GM21529 (cell line): ENCODE measurements at regions not wholly inside any gene's neighbourhood (a gene's known extent, or its start where the extent isn't known, plus 50 kb on each side); places are given as distances from the start of the nearest gene placed in this dataset.

ENCODE experiments used
- ATAC-seq: cut with Tn5 transposase; IDR thresholded peaks from one replicate; pipeline ENCODE4 v1.9.1; 2021; ENCODE audit not compliant: unreplicated experiment

DNA sequence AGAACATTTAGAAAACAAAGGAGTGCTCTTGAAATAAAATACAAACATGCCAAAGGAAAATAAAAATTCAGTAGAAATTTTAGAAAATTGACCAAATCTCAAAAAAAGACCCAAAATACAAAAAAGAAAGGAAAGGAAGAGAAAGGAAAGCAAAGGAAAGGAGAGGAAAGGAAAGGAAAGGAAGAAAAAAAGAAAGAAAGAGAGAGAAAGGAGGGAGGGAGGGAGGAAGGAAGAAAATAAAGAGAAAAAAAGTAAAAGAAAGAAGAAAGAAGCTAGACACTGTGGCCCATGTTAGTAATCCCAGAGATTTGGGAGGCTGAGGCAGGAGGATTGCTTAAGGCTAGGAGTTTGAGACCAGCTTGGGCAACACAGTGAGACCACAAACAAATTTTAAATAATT lies 500.1 kb upstream of the VRK2 start:
- ATAC-seq = no peak

DNA sequence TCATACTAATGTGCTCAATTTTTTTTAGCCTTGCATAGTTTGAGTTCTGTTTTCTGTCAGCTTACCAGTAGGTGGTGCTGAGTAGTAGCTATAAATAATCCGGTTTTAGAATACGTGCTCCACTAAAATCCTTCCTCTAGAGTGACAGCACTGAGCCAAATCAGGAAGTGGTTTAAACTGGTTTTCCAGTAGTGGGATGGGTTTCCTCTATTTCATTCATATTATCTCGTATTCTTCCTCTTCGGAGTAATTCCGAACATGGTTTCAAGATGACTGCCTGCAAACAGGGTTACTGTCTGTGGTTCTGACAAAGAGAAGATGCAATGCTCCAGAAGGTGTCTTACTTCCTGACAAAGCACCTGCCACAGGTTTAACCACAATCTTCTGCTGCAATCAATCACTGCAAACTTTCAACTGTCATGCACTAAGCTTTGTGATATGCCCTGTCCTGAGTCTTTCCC lies 496.9 kb upstream of the VRK2 start:
- peak; percentile 77 for ATAC-seq

DNA sequence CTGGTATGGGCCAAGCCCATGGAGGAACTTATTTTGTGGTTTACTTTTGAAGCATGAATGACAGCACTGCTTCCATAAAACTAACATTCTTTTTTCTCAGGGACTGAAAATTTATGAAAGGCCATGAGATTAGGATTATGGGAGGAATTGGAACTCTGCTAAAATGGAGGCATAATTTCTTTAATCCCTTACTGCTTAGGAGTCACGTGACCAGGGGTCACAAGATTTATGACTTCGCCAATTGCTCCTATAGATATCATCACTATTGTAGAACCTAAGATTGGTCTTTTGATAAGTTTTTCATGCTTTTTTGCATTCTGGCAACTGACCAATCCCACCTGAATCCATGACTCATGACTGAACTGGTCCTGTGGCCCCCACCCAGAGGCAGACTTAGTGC lies 495.7 kb upstream of the VRK2 start:
- no peak for ATAC-seq

GRCh38 chr2:57552885-57553284 lies 493.7 kb upstream of the VRK2 start:
- ATAC-seq = no peak

DNA sequence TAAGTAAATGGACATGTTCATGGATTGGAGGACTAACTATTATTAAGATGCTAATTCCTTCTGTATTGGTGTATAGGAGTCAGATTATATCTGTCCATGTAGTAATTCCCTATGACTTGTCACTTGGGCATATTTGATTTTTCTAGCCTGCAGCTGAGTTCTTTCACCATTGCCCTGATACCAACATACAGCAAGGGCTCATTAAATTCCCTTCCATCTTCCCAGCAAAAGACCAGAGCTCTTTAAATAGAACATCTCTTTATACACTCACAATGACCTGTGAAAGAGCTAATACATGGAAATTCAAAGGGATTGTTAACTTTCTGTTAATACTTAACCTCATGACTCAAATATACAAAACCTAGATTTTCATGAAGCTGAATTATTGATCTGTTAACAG lies 492.3 kb upstream of the VRK2 start:
- ATAC-seq = no peak

DNA sequence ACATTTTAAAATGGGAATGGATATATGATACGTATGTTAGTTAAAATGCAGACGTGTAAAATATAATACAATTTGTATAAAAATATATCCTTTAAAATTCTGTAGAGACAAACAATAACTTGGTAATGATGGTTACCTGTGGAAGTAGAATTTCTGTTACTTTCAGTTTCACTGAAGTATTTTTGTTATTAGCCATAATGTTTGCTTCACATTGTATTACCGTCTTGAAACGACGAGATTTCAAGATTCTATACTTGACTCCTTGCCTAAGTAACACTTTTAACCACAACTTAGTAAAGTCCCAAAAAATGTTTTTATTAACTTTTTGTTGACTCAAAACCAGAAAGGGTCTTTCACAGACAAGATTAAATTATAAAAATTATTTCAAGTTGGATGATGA lies 488.3 kb upstream of the VRK2 start:
- ATAC-seq = no peak

- no peak for ATAC-seq
Measured at GRCh38 chr2:57562495-57562894, 484.1 kb upstream of the VRK2 start.

DNA sequence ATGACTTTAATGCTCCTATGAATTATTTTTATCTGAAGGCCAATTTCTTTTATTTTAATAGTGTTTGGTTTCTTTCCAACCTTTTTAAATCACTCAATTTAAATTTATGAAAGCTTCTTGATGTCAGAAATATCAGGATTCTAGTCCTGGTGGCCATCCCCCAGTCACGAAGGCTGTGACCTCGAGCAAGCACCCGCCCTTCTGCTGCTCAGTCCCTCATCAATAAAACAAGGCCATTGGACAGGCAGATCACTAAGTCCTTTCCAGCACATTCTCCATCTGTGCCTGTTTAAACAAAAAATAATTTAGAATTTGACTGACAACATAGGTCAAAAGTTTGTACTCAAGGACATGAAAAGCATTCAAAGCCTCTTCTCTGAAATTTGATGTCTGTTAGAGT lies 483.6 kb upstream of the VRK2 start:
- no peak for ATAC-seq

DNA sequence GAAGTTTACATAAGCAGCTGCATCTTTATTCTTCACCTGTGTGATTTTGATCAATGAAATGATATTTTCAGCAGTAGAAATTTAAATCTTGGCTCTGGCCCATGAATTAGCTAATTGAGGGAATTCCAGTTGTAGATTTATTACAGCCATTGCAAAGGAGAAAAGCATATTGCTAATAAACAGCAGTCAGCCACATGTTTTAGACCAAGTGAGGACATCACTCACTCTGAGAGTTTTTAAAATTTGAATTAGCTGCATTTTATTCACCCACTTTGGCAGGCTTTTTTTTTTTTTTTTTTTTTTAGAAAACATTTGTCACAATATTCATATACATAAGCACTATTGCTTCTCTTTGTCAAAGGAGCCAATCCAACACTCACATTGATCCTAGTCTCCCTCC lies 479.4 kb upstream of the VRK2 start:
- no peak for ATAC-seq

DNA sequence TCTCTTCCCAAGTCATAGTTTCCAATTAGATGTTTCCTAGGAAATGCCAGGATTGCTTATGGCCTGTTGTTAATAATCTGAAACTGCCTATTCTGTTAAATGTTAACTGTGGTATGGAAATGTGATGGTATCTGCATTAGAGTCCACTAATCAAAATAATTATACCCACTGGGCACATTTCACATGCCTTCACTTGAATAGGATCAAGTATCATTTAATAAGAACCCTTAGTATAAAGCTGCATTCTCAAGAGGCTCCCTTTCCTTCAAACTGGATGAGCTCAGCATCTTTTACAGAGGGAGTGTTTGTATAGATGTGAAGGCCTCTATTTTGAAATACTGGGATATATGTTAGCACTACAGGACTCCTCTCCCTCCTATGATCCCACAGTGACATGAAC lies 477.2 kb upstream of the VRK2 start:
- no peak for ATAC-seq

- no peak for ATAC-seq
Measured at GRCh38 chr2:57570961-57571360, 475.6 kb upstream of the VRK2 start.

- no peak for ATAC-seq
Measured at GRCh38 chr2:57575700-57576268, 470.8 kb upstream of the VRK2 start.

GRCh38 chr2:57576983-57577382 lies 469.6 kb upstream of the VRK2 start:
- no peak for ATAC-seq

- ATAC-seq = no peak
Measured at GRCh38 chr2:57597940-57598339, 448.7 kb upstream of the VRK2 start.

GRCh38 chr2:57598551-57598950 lies 448.1 kb upstream of the VRK2 start:
- ATAC-seq = no peak

- ATAC-seq = no peak
Measured at GRCh38 chr2:57602733-57603132, 443.9 kb upstream of the VRK2 start.

DNA sequence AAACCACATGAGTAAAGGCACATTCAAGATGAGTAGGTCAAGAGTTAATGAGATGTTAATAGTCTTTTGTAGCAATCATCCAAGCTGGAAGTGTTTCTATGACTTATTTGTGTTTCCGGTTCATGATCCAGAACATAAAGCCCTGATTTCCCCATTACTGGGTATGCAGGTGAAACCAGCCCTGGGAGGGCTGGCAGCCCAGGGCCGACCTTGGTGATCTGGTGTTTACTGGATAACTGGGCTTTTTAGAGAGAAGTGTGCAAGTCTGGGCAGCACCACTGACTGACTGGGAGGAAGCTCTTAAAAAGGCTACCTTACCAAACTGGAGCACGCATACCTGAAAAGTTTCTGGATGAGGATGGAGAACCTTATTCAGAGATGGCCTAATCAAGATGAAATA lies 431.6 kb upstream of the VRK2 start:
- ATAC-seq = no peak

DNA sequence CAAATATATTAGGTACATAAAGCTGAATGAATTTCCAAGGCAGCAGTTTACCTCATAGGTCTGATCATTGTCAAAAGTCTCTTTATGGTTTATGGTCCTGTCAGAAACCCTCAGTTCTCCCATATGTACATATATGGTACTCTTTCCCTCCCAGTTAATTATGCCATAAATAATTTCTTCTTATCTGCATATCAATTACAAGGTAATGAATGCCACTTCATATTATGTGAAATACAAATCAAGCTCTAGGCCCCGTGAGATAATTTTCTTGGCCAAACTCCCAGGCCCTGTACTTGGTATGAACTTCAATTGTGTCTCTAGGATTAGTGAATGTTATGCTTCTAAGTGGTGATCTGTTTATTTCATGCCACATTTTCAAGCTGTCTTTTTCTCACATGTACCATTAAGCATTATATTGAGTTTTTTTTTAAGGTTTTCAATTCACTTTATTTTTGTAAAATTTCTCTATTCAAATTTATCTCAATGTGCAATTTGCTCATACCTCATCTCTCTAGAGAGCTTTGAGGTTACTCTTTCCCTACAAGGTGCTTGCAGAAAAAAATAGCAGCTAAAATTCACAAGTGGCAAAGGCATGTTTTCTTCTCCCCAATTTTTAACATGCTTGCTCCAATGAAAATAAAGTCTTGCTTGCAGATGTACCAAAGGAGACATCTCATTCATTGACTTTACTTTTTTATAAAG lies 430.6 kb upstream of the VRK2 start:
- no peak for ATAC-seq

- no peak for ATAC-seq
Measured at GRCh38 chr2:57617318-57617717, 429.3 kb upstream of the VRK2 start.

- ATAC-seq = no peak
Measured at GRCh38 chr2:57621122-57621663, 425.4 kb upstream of the VRK2 start.

DNA sequence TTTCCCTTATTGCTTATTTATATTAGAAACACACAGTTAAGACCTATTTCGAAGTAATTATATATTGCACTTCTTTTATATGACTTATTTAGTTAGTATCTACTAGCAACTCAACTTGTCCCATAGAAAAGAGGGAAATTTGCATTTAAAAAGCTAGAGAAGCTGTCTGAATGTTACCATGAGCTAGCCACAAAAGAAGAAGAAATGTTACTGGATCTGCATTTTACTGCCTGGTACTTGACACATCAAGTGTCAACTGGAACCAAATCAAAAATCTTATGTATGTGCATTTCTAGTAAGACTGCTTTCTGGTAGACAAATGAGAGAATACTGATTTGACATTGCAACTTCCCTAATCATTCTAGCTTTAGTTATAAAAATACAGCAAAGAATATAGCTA lies 424.6 kb upstream of the VRK2 start:
- ATAC-seq = no peak

DNA sequence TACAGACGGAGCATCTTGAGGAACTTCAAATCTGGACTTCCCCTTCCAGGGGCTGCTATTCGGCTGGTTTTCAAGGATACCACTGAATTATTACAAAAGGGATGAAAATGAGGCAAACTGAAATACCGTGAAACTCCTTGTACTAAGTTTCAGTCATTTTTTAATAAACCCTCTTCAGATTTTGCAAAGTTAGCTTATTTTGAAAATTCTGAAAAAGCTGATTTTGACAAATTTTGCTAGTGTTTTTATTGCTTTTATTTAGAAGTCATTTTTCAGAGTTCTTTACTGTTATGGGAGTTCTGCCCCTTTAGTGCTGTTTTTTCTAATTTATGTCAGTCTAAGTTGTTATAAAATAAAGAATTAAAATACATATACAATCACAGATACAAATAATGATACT lies 390.4 kb upstream of the VRK2 start:
- ATAC-seq = no peak

GRCh38 chr2:57669570-57669969 lies 377.0 kb upstream of the VRK2 start:
- ATAC-seq = no peak
